Umbilical cord (tissue), 1 donor: ENCODE measurements at regions not wholly inside any gene's neighbourhood (a gene's known extent, or its start where the extent isn't known, plus 50 kb on each side); places are given as distances from the start of the nearest gene placed in this dataset.
"Not testable (repeated sequence)": the region's sequence is repeated elsewhere in the genome, so short reads cannot be mapped to it uniquely, and the experiment has no call there.

Source experiments
- DNase-seq: peaks from one replicate; pipeline ENCODE4 v3.0.0-alpha.2; 2015; ENCODE audit warnings: low spot score

GRCh38 chr12:46627686-46628085 is 198.1 kb downstream of the SLC38A4 start:
- no peak for DNase-seq

- DNase-seq, result not testable (repeated sequence)
These were observed 206.3 kb downstream of the SLC38A4 start for GRCh38 chr12:46619474-46619873.

- not testable (repeated sequence) for DNase-seq
These were observed 208.1 kb downstream of the SLC38A4 start for GRCh38 chr12:46617737-46618136.

- DNase-seq, result no peak
These were observed 208.6 kb downstream of the SLC38A4 start for GRCh38 chr12:46617167-46617566.

- DNase-seq, result no peak
These were observed 215.0 kb downstream of the SLC38A4 start for GRCh38 chr12:46610754-46611153.

- no peak for DNase-seq
These were observed 216.1 kb downstream of the SLC38A4 start for GRCh38 chr12:46609674-46610073.

- DNase-seq, result no peak
These were observed 216.5 kb downstream of the SLC38A4 start for GRCh38 chr12:46609273-46609623.

GRCh38 chr12:46608431-46609272 is 217.1 kb downstream of the SLC38A4 start:
- peak; percentile 14 for DNase-seq

GRCh38 chr12:46604684-46605083 is 221.1 kb downstream of the SLC38A4 start:
- DNase-seq, result no peak

GRCh38 chr12:46603776-46604456 is 221.9 kb downstream of the SLC38A4 start:
- no peak for DNase-seq

GRCh38 chr12:46602474-46602873 is 223.3 kb downstream of the SLC38A4 start:
- DNase-seq, result no peak

GRCh38 chr12:46590991-46591703 is 218.6 kb upstream of the SLC38A2 start:
- no peak for DNase-seq

GRCh38 chr12:46585854-46586621 is 213.5 kb upstream of the SLC38A2 start:
- peak; percentile 45 for DNase-seq

GRCh38 chr12:46584098-46584497 is 211.5 kb upstream of the SLC38A2 start:
- not testable (repeated sequence) for DNase-seq

- not testable (repeated sequence) for DNase-seq
These were observed 209.4 kb upstream of the SLC38A2 start for GRCh38 chr12:46581990-46582389.

- DNase-seq, result no peak
These were observed 207.9 kb upstream of the SLC38A2 start for GRCh38 chr12:46580445-46580844.

GRCh38 chr12:46579474-46579873 is 206.9 kb upstream of the SLC38A2 start:
- DNase-seq, result no peak

- DNase-seq, result no peak
These were observed 205.8 kb upstream of the SLC38A2 start for GRCh38 chr12:46578190-46578982.

- no peak for DNase-seq
These were observed 204.6 kb upstream of the SLC38A2 start for GRCh38 chr12:46577063-46577776.

GRCh38 chr12:46574847-46575246 is 202.3 kb upstream of the SLC38A2 start:
- no peak for DNase-seq
